H1 (cell line): ENCODE measurements at regions not wholly inside any gene's neighbourhood (a gene's known extent, or its start where the extent isn't known, plus 50 kb on each side); places are given as distances from the start of the nearest gene placed in this dataset.

Experiments
- CTCF ChIA-PET: fragments of 300-600 bp; sonication (Branson Sonifier 250); formaldehyde crosslinking; loops from one replicate; lab custom pipeline; 2021; ENCODE audit not compliant: partially characterized antibody; lab: Charles Lee
- POLR2A ChIA-PET: fragments of 300-600 bp; sonication (Branson Sonifier 250); formaldehyde crosslinking; loops from one replicate; lab custom pipeline; 2021; ENCODE audit warnings: inconsistent platforms; ENCODE audit not compliant: partially characterized antibody; lab: Charles Lee
- DNase-seq, 2 experiments: peaks; one replicate each; pipeline versions ENCODE4 v3.0.0 to v3.0.0-alpha.2; 2010 to 2022; ENCODE audit warnings: low spot score in 2 of 2, low read depth in 1 of 2, mixed read lengths in 1 of 2
- FAIRE-seq: peaks from 2 replicates; lab custom pipeline; 2011; peaks lifted over from hg19 to GRCh38; lab: Jason Lieb, UNC
- H2AFZ ChIP-seq: 2 replicates; pipeline ENCODE4 v1.8.1; 2012; ENCODE audit warnings: low read length, inconsistent platforms
- H2AK5ac ChIP-seq: 2 replicates; pipeline ENCODE4 v1.6.1; 2013; ENCODE audit warnings: low read depth, low read length
- H2BK120ac ChIP-seq: replicated peaks from 2 replicates; pipeline ENCODE3; 2013; ENCODE audit warnings: low read depth, low read length, inconsistent platforms
- H2BK12ac ChIP-seq: 2 replicates; pipeline ENCODE4 v1.6.1; 2013; ENCODE audit warnings: low read depth, low read length
- H2BK15ac ChIP-seq: 2 replicates; pipeline ENCODE4 v1.6.1; 2013; ENCODE audit warnings: low read length
- H2BK20ac ChIP-seq: 2 replicates; pipeline ENCODE4 v1.6.1; 2013; ENCODE audit warnings: low read length
- H2BK5ac ChIP-seq: 2 replicates; pipeline ENCODE4 v1.6.1; 2013; ENCODE audit warnings: low read depth, low read length
- H3K14ac ChIP-seq: 2 replicates; pipeline ENCODE4 v1.6.1; 2013; ENCODE audit warnings: inconsistent platforms; ENCODE audit not compliant: insufficient read length
- H3K18ac ChIP-seq: 2 replicates; pipeline ENCODE4 v1.6.1; 2013; ENCODE audit warnings: low read length; ENCODE audit errors: extremely low read depth
- H3K23ac ChIP-seq: 2 replicates; pipeline ENCODE4 v1.6.1; 2013; ENCODE audit warnings: inconsistent platforms; ENCODE audit not compliant: insufficient read length
- H3K23me2 ChIP-seq: 2 replicates; pipeline ENCODE4 v1.6.1; 2013; ENCODE audit warnings: low read depth, low read length
- H3K27ac ChIP-seq: 2 replicates; pipeline ENCODE4 v1.6.1; 2011; ENCODE audit warnings: low read depth, low read length, inconsistent platforms
- H3K27me3 ChIP-seq, 4 experiments: replicated peaks in 1 of 4; 1 replicate in 1 of 4; 2 replicates in 3 of 4; pipeline versions ENCODE4 v1.6.1 to v1.8.1; 2011 to 2013; ENCODE audit warnings: low read length in 3 of 4, mild to moderate bottlenecking in 3 of 4, inconsistent platforms in 2 of 4, mixed read lengths in 2 of 4, moderate library complexity in 1 of 4; ENCODE audit not compliant: control insufficient read depth in 3 of 4, insufficient read depth in 3 of 4; ENCODE audit errors: extremely low read depth in 1 of 4
- H3K36me3 ChIP-seq, 4 experiments: 2 replicates each; pipeline versions ENCODE4 v1.6.1 to v1.8.1; 2011 to 2013; ENCODE audit warnings: mild to moderate bottlenecking in 4 of 4, low read length in 3 of 4, moderate library complexity in 2 of 4, control low read depth in 1 of 4, inconsistent platforms in 1 of 4; ENCODE audit not compliant: insufficient read depth in 4 of 4, control insufficient read depth in 2 of 4
- H3K4ac ChIP-seq: replicated peaks from 2 replicates; pipeline ENCODE3; 2013; ENCODE audit warnings: low read length, low read depth, mixed read lengths, inconsistent platforms; ENCODE audit not compliant: insufficient read length
- H3K4me1 ChIP-seq, 4 experiments: replicated peaks in 1 of 4; 1 replicate in 1 of 4; 2 replicates in 3 of 4; pipeline versions ENCODE4 v1.6.1 to v1.8.1; 2011 to 2013; ENCODE audit warnings: low read length in 3 of 4, inconsistent platforms in 2 of 4, mixed read lengths in 1 of 4; ENCODE audit not compliant: insufficient read depth in 4 of 4, control insufficient read depth in 3 of 4
- H3K4me2 ChIP-seq, 2 experiments: 2 replicates each; pipeline versions ENCODE4 v1.6.1 to v1.8.1; 2011 to 2013; ENCODE audit warnings: low read depth in 2 of 2, low read length in 2 of 2, control low read depth in 1 of 2, inconsistent platforms in 1 of 2, mild to moderate bottlenecking in 1 of 2; ENCODE audit not compliant: insufficient read depth in 1 of 2
- H3K4me3 ChIP-seq, 4 experiments: fragments of 200-600, 300-600 bp in 1 of 4; sonication (generic), shearing (Covaris generic), sonication (Bioruptor Twin) in 1 of 4; 2 replicates each; pipeline versions ENCODE4 v1.5.1 to v1.8.1; 2011 to 2016; ENCODE audit warnings: low read length in 4 of 4, low read depth in 3 of 4, control low read depth in 2 of 4, inconsistent platforms in 2 of 4, mild to moderate bottlenecking in 2 of 4, mixed read lengths in 1 of 4, moderate library complexity in 1 of 4; ENCODE audit not compliant: insufficient read depth in 2 of 4; ENCODE audit errors: extremely low read depth in 1 of 4
- H3K56ac ChIP-seq: replicated peaks from 2 replicates; pipeline ENCODE3; 2013; ENCODE audit warnings: low read depth, mild to moderate bottlenecking, mixed read lengths, low read length, inconsistent platforms; ENCODE audit not compliant: insufficient read length
- H3K79me1 ChIP-seq: 2 replicates; pipeline ENCODE4 v1.6.1; 2013; ENCODE audit warnings: low read depth, low read length, control low read depth
- H3K79me2 ChIP-seq, 2 experiments: 2 replicates each; pipeline versions ENCODE4 v1.6.1 to v1.8.1; 2012 to 2013; ENCODE audit warnings: low read length in 2 of 2, mild to moderate bottlenecking in 2 of 2, inconsistent platforms in 1 of 2; ENCODE audit not compliant: insufficient read depth in 2 of 2, control insufficient read depth in 1 of 2
- H3K9ac ChIP-seq, 4 experiments: replicated peaks in 1 of 4; 1 replicate in 1 of 4; 2 replicates in 3 of 4; pipeline versions ENCODE4 v1.6.1 to v1.8.1; 2011 to 2013; ENCODE audit warnings: low read depth in 3 of 4, low read length in 3 of 4, control low read depth in 2 of 4, mild to moderate bottlenecking in 2 of 4, moderate library complexity in 2 of 4, inconsistent platforms in 1 of 4; ENCODE audit errors: extremely low read depth in 1 of 4
- H3K9me3 ChIP-seq, 2 experiments: 2 replicates each; pipeline versions ENCODE4 v1.6.1 to v1.8.1; 2012 to 2013; ENCODE audit warnings: mild to moderate bottlenecking in 2 of 2, moderate library complexity in 2 of 2, control low read depth in 1 of 2, inconsistent platforms in 1 of 2, low read depth in 1 of 2, low read length in 1 of 2, mixed read lengths in 1 of 2; ENCODE audit not compliant: insufficient read depth in 2 of 2
- H4K20me1 ChIP-seq, 2 experiments: replicated peaks in 1 of 2; 2 replicates each; pipeline versions ENCODE3 to v1.8.1; 2011 to 2013; ENCODE audit warnings: inconsistent platforms in 2 of 2, low read length in 2 of 2, mild to moderate bottlenecking in 1 of 2; ENCODE audit not compliant: insufficient read depth in 2 of 2, control insufficient read depth in 1 of 2
- H4K5ac ChIP-seq: 2 replicates; pipeline ENCODE4 v1.6.1; 2013; ENCODE audit warnings: low read length, low read depth, mixed read lengths, inconsistent platforms; ENCODE audit not compliant: insufficient read length
- H4K8ac ChIP-seq: 2 replicates; pipeline ENCODE4 v1.8.0; 2013; ENCODE audit warnings: mild to moderate bottlenecking, moderate library complexity, low read length, inconsistent platforms; ENCODE audit not compliant: insufficient read depth; ENCODE audit errors: extremely low read depth
- H4K91ac ChIP-seq: replicated peaks from 2 replicates; pipeline ENCODE3; 2013; ENCODE audit warnings: low read length, mixed read lengths, inconsistent platforms; ENCODE audit not compliant: insufficient read length
- CTCF ChIP-seq, 3 experiments: IDR thresholded peaks; 1 replicate in 2 of 3; 2 replicates in 1 of 3; pipeline versions ENCODE4 v1.5.1 to v1.6.1; 2011; ENCODE audit warnings: low read length in 3 of 3, mild to moderate bottlenecking in 3 of 3, inconsistent platforms in 2 of 3, low read depth in 1 of 3, moderate library complexity in 1 of 3; ENCODE audit not compliant: insufficient read depth in 1 of 3; ENCODE audit errors: control extremely low read depth in 1 of 3
- JUN ChIP-seq: IDR thresholded peaks from 2 replicates; pipeline ENCODE4 v1.6.1; 2011; ENCODE audit warnings: low read depth, mild to moderate bottlenecking, improper control_type of control experiment, low read length
- TBP ChIP-seq: IDR thresholded peaks from 2 replicates; pipeline ENCODE4 v1.6.1; 2011; ENCODE audit warnings: low read depth, low read length, improper control_type of control experiment
- TEAD4 ChIP-seq: IDR thresholded peaks from 2 replicates; pipeline ENCODE4 v1.6.1; 2012; ENCODE audit warnings: low read depth, low read length, inconsistent platforms, mixed read lengths
- YY1 ChIP-seq: IDR thresholded peaks from 2 replicates; pipeline ENCODE4 v1.6.1; 2011; ENCODE audit warnings: low read depth, mild to moderate bottlenecking, low read length

- FAIRE-seq (no peak), DNase-seq (no peak)
- Histone ChIP-seq H3K79me1 (no peaks in the 10 kb centered on the region), H3K27ac (no peak overlapping the region), H3K27me3 (peaks cover 0 to 1% (median 0%) of the 10 kb centered on the region in 4 experiments; a peak in 1 of 7 replicates), H3K4me1 (no peaks in the 10 kb centered on the region), H2AK5ac (no peak overlapping the region), H2AFZ (no peak overlapping the region), H3K56ac (no peak overlapping the region), H2BK12ac (no peak overlapping the region), H3K9me3 (no peaks in the 10 kb centered on the region), H3K9ac (no peak overlapping the region), H2BK120ac (no peak overlapping the region), H4K8ac (no peak overlapping the region), H3K18ac (no peak overlapping the region), H3K36me3 (no peaks in the 10 kb centered on the region), H2BK5ac (no peak overlapping the region), H3K4ac (no peak overlapping the region), H3K79me2 (no peaks in the 10 kb centered on the region), H4K5ac (no peak overlapping the region), H3K14ac (no peak overlapping the region), H3K23ac (no peak overlapping the region), H4K20me1 (no peaks in the 10 kb centered on the region), H2BK20ac (no peak overlapping the region), H4K91ac (no peak overlapping the region), H2BK15ac (no peak overlapping the region), H3K4me2 (no peak overlapping the region), H3K23me2 (no peaks in the 10 kb centered on the region), H3K4me3 (no peak overlapping the region)
- ChIA-PET POLR2A (no interaction called here), CTCF (interaction anchor here (0.6 to 1.0 kb wide), 2 partner anchors 10 to 115 kb away, joined by 3 read pairs; no protein-coding TSS in a partner anchor)
- TF ChIP-seq CTCF (IDR thresholded peaks at IDR 0.05; ENCODE audit: control extremely low read depth in 1 of 3, insufficient read depth in 1 of 3, low read depth in 1 of 3, low read length in 3 of 3) (no peak), JUN (no peak), TEAD4 (no peak), YY1 (no peak), TBP (no peak)
Measured at GRCh38 chr2:83686863-83687262, 772.2 kb downstream of the SUCLG1 start.
